ENCODE measurements at regions not wholly inside any gene's neighbourhood (a gene's known extent, or its start where the extent isn't known, plus 50 kb on each side); places are given as distances from the start of the nearest gene placed in this dataset.

- Histone ChIP-seq H3F3A (replicated peaks; ENCODE audit: insufficient read depth) (no peaks in the 10 kb centered on the region), H3K4me1 (ENCODE audit: control insufficient read depth in 1 of 2, insufficient read depth in 2 of 2, low read depth in 1 of 2, low read length in 1 of 2) (peaks cover 0 to 7% of the 10 kb centered on the region in 2 experiments; a peak in 2 of 4 replicates), H3K9me2 (no peaks in the 10 kb centered on the region), H3K4me3 (ENCODE audit: low read depth in 2 of 2, low read length in 1 of 2) (no peak overlapping the region), H3K36me3 (replicated peaks in 1 of 2; ENCODE audit: control insufficient read depth in 1 of 2, insufficient read depth in 2 of 2, low read length in 1 of 2) (no peaks in the 10 kb centered on the region), H2AFZ (ENCODE audit: low read depth) (no peak overlapping the region), H4K20me1 (ENCODE audit: insufficient read depth) (no peaks in the 10 kb centered on the region), H3K9ac (no peak overlapping the region), H3K79me2 (ENCODE audit: insufficient read depth) (no peaks in the 10 kb centered on the region), H3K9me3 (no peaks in the 10 kb centered on the region), H3K27me3 (ENCODE audit: insufficient read depth) (no peaks in the 10 kb centered on the region), H3K4me2 (no peak overlapping the region), H3K27ac (ENCODE audit: low read depth in 2 of 2, low read length in 1 of 2) (peak overlapping the region in 1 of 2 experiments; percentile 82; a peak in 1 of 4 replicates)
- POLR2A ChIA-PET: no interaction called here
- TF ChIP-seq YY1 (IDR thresholded peaks at IDR 0.05; ENCODE audit: low read depth) (no peak), GATA2 (CRISPR knock-in tag; IDR thresholded peaks at IDR 0.05) (no peak), USF1 (IDR thresholded peaks at IDR 0.05; ENCODE audit: borderline replicate concordance, low read depth) (no peak), NRF1 (IDR thresholded peaks at IDR 0.05; ENCODE audit: low read depth, low read length) (no peak), JUND (IDR thresholded peaks at IDR 0.05) (no peak)
- CTCF ChIA-PET: interaction anchor here (1.0 to 1.2 kb wide), 2 partner anchors 125 to 174 kb away, joined by 3 to 5 read pairs; no protein-coding TSS in a partner anchor
- 18% methylated on average over 1 of the region's 1 CpG for WGBS (ENCODE audit: low lambda C conversion rate)
- DNase-seq: no peak
Observed at GRCh38 chr16:74101379-74102137, 195.1 kb upstream of the PSMD7 start.

- no peaks in the 10 kb centered on the region for H3K79me2 ChIP-seq (ENCODE audit: insufficient read depth)
- H3K27ac ChIP-seq (ENCODE audit: low read depth in 2 of 2, low read length in 1 of 2): peak overlapping the region in 1 of 2 experiments; percentile 82; a peak in 2 of 4 replicates
- ChIA-PET POLR2A (no interaction called here), CTCF (interaction anchor here (1.2 kb wide), 1 partner anchor 126 kb away, joined by 5 read pairs; no protein-coding TSS in a partner anchor)
- H3K9me3 ChIP-seq: no peaks in the 10 kb centered on the region
- WGBS (ENCODE audit: low lambda C conversion rate): 9% methylated on average over 7 of the region's 7 CpGs
- H4K20me1 ChIP-seq (ENCODE audit: insufficient read depth): no peaks in the 10 kb centered on the region
- peaks cover 0 to 7% of the 10 kb centered on the region in 2 experiments; a peak in 2 of 4 replicates for H3K4me1 ChIP-seq (ENCODE audit: control insufficient read depth in 1 of 2, insufficient read depth in 2 of 2, low read depth in 1 of 2, low read length in 1 of 2)
- H3K4me2 ChIP-seq: no peak overlapping the region
- no peaks in the 10 kb centered on the region for H3K9me2 ChIP-seq
- peak; percentile 52 for DNase-seq
- no peak overlapping the region for H3K9ac ChIP-seq
- no peaks in the 10 kb centered on the region for H3K36me3 ChIP-seq (replicated peaks in 1 of 2; ENCODE audit: control insufficient read depth in 1 of 2, insufficient read depth in 2 of 2, low read length in 1 of 2)
- no peak overlapping the region for H3K4me3 ChIP-seq (ENCODE audit: low read depth in 2 of 2, low read length in 1 of 2)
- peak; percentile 19; the same call in 1 of the 2 replicates for TF ChIP-seq RAD21 (IDR thresholded peaks at IDR 0.05; ENCODE audit: low read length)
- no peak for TF ChIP-seq SMC3 (IDR thresholded peaks at IDR 0.05; ENCODE audit: low read depth, low read length)
- TF ChIP-seq GATA2 (CRISPR knock-in tag; IDR thresholded peaks at IDR 0.05): peak; percentile 74
- H3F3A ChIP-seq (replicated peaks; ENCODE audit: insufficient read depth): no peaks in the 10 kb centered on the region
- H3K27me3 ChIP-seq (ENCODE audit: insufficient read depth): no peaks in the 10 kb centered on the region
- H2AFZ ChIP-seq (ENCODE audit: low read depth): no peak overlapping the region
Observed at GRCh38 chr16:74100395-74101326, 196.0 kb upstream of the PSMD7 start.

GRCh38 chr16:74099530-74099929, 197.1 kb upstream of the PSMD7 start:
- ChIA-PET CTCF (no interaction called here), POLR2A (no interaction called here)
- no peaks in the 10 kb centered on the region for H3K79me2 ChIP-seq (ENCODE audit: insufficient read depth)
- no peak overlapping the region for H3K4me2 ChIP-seq
- H3K9ac ChIP-seq: no peak overlapping the region
- DNase-seq: no peak
- 66% methylated on average over 8 of the region's 8 CpGs for WGBS (ENCODE audit: low lambda C conversion rate)
- no peaks in the 10 kb centered on the region for H3K9me3 ChIP-seq
- no peak overlapping the region for H3K27ac ChIP-seq (ENCODE audit: low read depth in 2 of 2, low read length in 1 of 2)
- H4K20me1 ChIP-seq (ENCODE audit: insufficient read depth): no peaks in the 10 kb centered on the region
- no peaks in the 10 kb centered on the region for H3K27me3 ChIP-seq (ENCODE audit: insufficient read depth)
- no peak overlapping the region for H3K4me3 ChIP-seq (ENCODE audit: low read depth in 2 of 2, low read length in 1 of 2)
- H3F3A ChIP-seq (replicated peaks; ENCODE audit: insufficient read depth): no peaks in the 10 kb centered on the region
- H3K36me3 ChIP-seq (replicated peaks in 1 of 2; ENCODE audit: control insufficient read depth in 1 of 2, insufficient read depth in 2 of 2, low read length in 1 of 2): no peaks in the 10 kb centered on the region
- H3K4me1 ChIP-seq (ENCODE audit: control insufficient read depth in 1 of 2, insufficient read depth in 2 of 2, low read depth in 1 of 2, low read length in 1 of 2): peaks cover 0 to 7% of the 10 kb centered on the region in 2 experiments; a peak in 2 of 4 replicates
- no peak overlapping the region for H2AFZ ChIP-seq (ENCODE audit: low read depth)
- H3K9me2 ChIP-seq: no peaks in the 10 kb centered on the region
- TF ChIP-seq RAD21 (IDR thresholded peaks at IDR 0.05; ENCODE audit: low read length): no peak
- TF ChIP-seq PBX3 (IDR thresholded peaks at IDR 0.05): no peak
- no peak for TF ChIP-seq YY1 (IDR thresholded peaks at IDR 0.05; ENCODE audit: low read depth)
- TF ChIP-seq MEF2A (IDR thresholded peaks at IDR 0.05; ENCODE audit: borderline replicate concordance, low read depth): no peak
- no peak for TF ChIP-seq NRF1 (IDR thresholded peaks at IDR 0.05; ENCODE audit: low read depth, low read length)
- TF ChIP-seq ZBTB33 (IDR thresholded peaks at IDR 0.05; ENCODE audit: borderline replicate concordance, low read depth): no peak
- TF ChIP-seq CTCF (IDR thresholded peaks at IDR 0.05): no peak
- no peak for TF ChIP-seq JUND (IDR thresholded peaks at IDR 0.05)
- TF ChIP-seq TAF1 (IDR thresholded peaks at IDR 0.05; ENCODE audit: borderline replicate concordance, low read depth, low read length): no peak

All from SK-N-SH (cell line).